Fibroblast of peridontal ligament (primary cell): ENCODE measurements at regions not wholly inside any gene's neighbourhood (a gene's known extent, or its start where the extent isn't known, plus 50 kb on each side); places are given as distances from the start of the nearest gene placed in this dataset.
"Not testable (repeated sequence)": the region's sequence is repeated elsewhere in the genome, so short reads cannot be mapped to it uniquely, and the experiment has no call there.

ENCODE experiments used
- DNase-seq: peaks from one replicate; pipeline ENCODE4 v3.0.0-alpha.2; 2010; ENCODE audit errors: extremely low read depth

DNA sequence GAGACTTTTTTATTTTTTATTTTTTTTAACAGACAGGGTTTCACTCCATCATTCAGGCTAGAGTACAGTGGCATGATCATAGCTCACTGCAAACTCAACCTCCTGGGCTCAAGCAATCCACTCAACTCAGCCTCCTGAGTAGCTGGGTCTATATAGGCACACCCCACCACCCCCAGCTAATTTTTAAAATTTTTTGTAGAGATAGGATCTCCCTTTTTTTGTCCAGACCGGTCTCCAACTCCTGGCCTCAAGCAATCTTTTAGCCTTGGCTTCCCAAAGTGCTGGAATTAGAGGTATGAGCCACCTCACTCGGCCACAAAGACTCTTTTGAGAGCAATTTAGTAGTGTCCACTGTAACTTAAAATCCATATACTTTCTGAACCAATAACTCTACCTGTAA, 103.3 kb upstream of the DST start:
- DNase-seq: no peak

DNA sequence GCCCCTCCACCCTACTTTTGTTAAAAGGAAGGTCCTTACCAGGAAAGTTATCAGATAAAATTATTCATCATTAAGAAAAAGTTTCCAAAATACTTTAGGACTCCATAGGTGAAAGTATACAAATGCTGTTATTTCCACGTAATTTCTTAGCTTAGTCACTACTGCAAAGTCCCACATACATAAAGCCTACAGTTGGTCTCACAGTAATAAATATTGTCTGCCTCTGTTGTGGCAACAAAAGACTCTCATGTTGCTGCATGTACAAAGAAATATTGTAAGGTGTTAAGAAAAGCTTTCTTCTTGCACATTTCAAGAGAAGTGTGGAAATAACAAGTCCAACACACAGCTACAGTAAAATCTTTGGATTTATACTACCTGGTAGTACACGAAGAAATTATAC, 102.4 kb upstream of the DST start:
- no peak for DNase-seq

DNA sequence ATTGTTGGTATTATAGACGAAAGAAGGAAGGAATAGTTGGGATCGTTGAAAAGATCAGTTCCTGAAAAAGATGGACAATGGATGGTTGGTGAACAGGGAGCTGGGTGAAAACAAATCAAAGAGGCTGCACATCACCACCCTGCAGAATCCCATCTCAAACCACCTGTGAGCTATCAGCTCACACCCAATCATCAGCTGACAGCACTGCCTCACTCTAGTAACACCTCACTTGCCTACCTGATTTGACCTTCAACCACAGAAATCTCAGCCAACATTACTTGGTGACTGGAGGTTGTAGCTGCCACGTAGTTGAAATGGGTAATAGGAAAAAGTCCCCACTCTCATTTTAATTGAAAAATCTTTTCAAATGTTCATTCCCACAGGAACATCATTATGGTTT, 101.8 kb upstream of the DST start:
- no peak for DNase-seq

DNA sequence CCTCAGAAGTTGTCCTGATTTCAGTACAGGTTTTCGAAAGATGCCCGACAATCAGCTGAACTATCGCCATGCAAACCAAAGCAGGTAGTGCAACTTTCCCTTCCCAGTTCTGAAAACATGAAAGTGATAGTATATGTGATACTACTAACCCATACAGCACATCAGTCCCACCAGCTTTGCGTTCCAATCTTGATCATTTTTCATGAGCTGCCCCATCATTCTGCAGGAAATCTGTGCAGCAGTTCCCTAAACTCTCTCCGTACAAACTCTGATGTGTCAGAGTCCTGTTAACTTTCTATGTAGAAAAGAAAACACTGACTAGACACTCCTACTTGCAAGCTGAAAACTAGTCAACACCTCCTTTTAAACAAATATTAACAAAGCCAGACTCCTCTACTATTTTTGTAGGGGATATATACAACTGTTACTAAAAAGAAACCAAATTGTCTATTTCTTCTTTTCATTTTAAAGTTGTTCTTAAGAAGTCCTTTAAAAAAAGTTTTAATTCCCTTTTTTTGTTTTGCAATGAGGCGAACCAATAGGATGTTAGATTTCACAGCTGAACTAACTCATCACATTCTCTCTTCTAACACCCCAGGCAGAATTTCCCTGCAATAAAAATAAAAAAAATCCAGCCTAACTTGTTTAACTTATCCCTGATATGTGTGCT, 99.6 kb upstream of the DST start:
- DNase-seq: peak; percentile 40

DNA sequence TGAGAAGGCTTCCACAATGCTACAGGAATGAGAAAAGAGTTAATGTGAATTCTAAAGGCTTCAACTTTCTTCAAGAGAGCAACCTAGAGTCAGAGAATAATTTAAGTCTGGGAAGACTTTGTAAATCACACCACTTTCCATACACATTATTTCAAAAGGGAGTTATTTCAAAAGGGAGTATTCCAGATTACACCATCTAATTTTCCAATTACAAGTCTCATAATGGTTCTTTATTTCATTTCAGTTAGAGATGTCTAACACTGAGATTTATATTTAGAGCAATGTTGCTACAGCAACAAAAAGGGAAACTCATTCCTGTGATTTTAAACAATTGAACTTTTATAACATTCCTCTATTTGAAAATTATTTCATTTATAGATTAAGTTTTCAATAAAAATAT, 98.8 kb upstream of the DST start:
- DNase-seq: peak; percentile 46

DNA sequence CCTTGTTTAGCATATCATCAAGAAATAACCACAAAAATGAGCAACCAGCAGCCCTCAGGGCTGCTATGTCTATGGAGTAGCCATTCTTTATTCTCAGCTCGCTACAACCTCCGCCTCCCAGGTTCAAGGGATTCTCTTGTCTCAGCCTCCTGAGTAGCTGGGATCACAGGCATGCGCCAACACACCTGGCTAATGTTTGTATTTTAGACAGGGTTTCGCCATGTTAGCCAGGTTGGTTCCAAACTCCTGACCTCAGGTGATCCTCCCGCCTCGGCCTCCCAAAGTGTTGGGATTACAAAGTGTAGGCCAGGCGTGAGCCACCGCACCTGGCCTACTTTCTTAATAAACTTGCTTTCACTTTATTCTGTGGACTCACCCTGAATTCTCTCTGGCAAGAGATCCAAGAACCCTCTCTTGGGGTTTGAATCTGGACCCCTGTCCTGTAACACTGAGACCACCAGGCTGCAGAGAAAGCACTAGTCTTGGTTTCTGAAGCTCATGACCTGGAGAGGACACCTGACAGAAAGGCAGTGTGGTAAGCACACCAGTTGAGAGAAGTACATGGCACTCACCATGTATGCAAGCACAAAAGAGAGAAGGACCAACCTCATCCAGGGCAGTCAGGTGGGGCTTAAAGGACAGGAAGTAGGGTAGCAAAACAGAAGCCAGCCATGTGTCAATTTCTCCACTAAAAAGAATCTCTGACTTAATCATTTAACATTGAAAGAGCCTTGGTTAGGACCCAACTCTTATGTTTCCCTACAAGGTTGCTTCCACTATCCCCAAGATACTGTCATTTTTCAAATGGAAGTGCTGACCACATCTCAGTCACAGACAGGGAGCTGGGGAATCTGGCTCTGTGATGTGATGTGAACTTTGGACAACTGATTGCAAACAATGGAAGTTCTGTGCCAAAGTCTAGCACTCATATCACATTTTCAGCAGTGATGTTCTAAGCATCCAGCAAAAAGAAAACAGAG, 97.4 kb upstream of the DST start:
- DNase-seq: no peak

DNA sequence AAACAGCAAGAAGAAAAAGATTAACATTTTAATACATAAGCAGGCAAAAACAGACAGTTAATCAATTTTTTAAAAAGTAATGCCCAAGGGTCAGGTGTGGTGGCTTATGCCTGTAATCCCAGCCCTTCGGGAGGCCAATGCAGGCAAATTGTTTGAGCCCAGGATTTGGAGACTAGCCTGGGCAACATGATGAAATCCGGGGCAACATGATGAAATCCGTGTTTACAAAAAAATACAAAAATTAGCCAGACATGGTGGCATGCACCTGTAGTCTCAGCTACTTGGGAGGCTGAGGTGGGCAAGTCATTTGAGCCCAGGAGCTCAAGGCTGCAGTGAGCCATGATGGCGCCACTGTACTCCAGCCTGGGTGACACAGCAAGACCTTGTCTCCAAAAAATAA, 94.1 kb upstream of the DST start:
- DNase-seq: no peak

DNA sequence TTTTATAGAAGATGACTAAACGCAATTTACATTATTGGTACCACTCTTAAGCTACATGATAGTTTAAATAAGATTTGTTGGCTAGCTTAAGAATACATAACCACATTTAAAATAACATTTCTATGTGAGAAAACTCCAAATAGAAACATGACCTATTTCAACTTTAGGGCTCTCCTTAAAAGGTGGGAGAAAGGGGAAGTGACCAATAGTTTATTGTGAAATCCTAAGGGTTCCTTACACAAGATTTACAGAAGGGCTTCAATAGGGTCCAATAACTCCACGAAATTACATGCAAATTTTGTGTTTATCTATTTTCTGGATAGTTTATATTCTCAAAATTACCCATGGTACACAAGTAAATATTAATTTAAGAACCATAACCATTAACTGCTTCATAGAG, 91.6 kb upstream of the DST start:
- DNase-seq: no peak

DNA sequence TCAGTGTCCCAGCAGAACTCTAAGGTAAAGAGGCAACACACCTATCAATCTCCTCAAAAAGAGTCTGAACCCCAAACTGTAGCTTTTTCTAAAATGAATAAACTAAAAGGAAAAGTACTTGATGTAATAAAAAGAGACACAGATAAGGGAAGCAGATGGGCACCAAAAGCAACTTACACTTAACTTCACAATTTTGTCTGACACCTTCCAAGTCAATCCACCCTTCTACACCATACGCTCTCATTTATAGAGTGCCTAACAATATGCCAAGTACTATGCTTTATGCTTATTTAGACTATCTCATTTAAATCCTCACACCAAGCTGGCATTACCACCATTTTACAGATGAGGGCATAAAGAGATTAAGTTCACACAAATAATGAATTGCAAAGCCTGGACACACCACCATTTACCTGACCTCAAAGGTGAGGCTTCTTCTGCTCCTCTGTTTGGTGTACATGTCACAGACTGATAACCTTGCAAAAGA, 90.6 kb upstream of the DST start:
- no peak for DNase-seq

DNA sequence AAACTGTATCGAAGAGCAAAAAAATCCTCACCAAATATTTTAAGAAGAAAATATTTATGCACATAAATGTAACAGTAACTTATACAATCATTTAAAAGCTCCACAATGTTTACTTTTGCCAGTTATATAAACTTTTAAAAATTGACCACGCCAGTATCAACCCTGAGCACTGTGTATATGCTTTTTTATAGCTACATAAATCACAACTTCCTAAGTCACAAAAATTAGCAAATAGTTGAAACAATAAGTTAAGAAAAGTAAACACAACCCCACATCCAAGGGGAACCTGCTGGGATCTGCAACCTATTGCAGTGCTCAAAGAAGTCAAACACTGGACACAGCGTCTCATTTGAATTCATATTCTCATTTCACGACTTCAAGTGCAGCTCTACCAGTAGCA, 89.8 kb upstream of the DST start:
- no peak for DNase-seq

DNA sequence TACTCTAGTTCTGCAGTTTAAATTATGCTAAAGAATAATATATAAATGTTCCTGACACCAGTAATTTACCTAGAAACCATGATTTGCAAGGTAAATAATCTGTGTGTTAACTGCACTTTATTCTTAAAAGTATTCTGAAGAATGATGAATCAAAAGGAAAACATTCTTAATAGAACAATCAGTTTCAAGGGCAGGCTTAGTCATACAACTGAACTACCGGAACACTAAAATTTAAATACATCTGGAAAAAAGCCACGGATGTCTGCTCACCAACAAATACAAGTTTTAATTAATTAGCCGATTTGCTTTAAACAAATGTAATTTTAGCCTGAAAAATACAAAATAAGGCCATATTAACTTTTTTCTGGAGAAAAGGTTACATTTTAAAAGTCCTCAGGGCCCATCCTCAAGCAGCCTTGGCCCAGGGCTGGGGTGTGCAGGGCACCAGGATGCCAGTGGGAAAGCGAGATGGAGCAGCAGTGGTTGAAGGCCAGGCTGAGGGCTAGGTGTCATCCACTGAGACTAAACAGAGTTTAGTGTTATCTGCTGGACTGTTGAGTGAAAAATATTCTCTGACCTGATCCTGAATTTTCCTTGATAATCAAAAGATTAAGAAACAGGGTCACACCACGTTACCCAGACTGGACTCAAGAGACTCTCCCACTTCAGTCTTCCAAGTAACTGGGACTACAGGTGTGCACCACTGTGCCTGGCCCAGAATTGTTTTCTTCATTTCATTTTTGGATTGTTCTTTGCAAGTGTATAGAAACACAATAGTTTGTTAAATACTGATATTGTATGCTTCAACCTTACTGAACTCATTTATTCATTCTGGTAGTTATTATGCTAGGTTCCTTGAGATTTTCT, 88.2 kb upstream of the DST start:
- peak; percentile 65 for DNase-seq

DNA sequence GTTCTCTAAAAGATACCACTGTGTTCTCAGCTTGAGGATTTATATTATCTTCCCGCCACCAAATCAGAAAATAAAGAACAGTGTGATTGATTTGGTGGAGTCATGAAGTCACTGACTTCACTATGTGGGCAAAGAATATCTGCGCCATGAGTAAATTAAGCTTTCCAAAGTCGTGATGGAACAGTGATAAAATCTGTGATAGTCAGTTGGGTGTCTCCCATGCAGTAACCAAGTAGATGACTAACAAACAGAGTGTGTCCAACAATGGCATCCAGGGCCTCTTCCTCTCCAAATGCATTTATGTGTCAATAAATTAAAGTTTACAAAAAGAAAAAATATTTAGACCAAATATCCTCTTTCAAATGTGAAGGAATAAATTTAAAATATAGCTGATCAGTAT, 87.0 kb upstream of the DST start:
- no peak for DNase-seq

DNA sequence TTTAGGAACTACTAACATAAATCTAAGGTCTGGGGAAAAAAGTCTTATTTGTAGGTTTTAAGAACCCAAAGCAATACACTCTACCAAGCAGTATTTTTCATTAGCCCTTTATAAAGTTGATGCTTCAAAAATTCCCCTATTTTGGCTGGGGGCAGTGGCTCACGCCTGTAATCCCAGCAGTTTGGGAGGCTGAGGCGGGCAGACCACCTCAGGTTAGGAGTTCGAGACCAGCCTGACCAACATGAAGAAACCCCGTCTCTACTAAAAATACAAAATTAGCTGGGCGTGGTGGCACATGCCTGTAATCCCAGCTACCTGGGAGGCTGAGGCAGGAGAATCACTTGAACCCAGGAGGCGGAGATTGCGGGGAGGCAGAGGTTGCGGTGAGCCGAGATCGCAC, 86.5 kb upstream of the DST start:
- DNase-seq: not testable (repeated sequence)

DNA sequence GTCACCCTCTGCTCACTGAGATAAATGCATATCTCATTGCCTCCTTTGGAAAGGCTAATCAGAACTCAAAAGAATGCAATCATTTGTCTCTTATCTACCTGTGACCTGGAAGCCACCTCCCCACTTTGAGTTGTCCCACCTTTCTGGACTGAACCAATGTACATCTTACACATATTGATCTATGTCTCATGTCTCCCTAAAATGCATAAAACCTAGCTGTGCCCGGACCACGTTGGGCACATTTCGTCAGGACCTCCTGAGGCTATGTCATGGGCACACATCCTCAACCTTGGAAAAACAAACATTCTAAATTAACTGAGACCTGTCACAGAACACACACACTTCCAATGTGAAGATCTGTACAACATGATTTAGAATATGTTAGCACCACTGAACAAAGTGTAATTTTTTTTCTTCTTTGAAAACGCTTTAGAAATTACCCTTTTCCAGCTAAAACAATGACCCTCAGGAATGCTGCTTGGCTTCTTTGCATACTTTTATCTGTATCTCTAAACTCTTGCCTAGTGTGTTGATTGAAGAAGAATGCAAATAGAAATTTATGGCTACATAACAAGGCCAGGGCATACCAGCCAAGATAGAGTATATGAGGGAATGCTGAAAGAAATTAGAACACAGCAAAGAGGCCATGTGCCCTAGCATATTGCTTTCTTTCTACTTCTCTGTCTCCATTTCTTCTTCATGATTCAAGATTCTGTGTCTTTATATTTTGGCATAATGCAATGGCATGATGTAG, 84.6 kb upstream of the DST start:
- peak; percentile 73 for DNase-seq

DNA sequence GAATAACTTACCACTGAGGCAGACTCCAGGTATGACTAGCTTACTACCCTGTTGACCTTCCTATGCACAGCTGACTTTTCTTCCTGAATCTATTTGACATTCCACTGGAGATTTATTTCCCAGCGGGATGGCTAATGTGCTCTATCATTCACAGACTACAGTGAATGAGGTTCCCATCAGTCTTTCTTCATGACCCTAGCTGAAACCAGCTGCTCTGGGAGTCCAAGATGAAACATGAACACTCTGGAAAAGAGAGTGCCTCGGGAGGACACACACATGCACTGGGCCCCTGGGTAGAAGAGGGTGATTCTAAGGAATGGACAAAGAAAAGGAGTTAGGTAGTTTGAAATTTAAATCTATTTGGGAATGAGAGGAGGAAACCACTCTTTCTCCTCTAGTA, 82.6 kb upstream of the DST start:
- no peak for DNase-seq

DNA sequence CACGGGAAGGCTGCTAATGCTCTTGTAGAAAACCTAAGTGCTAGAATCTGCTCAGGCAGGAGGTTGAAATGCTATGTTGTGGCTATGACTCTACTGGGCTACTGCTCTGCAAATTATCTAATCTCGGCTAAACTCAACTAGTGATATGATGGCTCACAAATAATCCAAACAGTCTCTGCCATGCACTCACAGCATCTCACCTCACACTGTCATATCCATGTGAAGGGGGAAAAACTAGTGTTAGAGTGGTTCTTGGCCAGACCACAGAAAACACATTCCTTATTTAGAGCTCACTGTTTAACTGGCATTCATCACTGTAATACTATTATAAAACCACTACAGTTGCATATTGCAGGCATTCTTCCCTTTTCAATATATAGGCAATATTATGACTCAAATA, 81.8 kb upstream of the DST start:
- peak; percentile 62 for DNase-seq

DNA sequence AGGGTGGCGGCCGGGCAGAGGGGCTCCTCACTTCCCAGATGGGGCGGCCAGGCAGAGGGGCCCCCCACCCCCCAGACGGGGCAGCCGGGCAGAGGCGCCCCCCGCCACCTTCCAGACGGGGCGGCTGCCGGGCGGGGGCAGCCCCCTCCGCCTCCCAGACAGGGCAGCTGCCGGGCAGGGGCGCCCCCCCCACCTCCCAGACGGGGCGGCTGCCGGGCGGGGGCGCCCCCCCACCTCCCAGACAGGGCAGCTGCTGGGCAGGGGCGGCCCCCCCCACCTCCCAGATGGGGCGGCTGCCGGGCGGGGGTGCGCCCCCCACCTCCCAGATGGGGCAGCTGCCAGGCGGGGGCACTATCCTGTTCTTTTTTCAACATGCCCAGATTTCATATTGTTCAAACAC, 78.2 kb upstream of the DST start:
- DNase-seq: no peak

DNA sequence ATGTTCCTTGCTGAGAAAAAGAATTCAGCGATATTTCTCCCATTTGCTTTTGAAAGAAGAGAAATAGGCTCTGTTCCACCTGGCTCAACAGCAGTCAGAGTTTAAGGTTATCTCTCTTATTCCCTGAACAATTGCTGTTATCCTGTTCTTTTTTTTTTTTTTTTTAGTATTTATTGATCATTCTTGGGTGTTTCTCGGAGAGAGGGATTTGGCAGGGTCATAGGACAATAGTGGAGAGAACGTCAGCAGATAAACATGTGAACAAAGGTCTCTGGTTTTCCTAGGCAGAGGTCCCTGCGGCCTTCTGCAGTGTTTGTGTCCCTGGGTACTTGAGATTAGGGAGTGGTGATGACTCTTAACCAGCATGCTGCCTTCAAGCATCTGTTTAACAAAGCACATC, 77.5 kb upstream of the DST start:
- DNase-seq: not testable (repeated sequence)

DNA sequence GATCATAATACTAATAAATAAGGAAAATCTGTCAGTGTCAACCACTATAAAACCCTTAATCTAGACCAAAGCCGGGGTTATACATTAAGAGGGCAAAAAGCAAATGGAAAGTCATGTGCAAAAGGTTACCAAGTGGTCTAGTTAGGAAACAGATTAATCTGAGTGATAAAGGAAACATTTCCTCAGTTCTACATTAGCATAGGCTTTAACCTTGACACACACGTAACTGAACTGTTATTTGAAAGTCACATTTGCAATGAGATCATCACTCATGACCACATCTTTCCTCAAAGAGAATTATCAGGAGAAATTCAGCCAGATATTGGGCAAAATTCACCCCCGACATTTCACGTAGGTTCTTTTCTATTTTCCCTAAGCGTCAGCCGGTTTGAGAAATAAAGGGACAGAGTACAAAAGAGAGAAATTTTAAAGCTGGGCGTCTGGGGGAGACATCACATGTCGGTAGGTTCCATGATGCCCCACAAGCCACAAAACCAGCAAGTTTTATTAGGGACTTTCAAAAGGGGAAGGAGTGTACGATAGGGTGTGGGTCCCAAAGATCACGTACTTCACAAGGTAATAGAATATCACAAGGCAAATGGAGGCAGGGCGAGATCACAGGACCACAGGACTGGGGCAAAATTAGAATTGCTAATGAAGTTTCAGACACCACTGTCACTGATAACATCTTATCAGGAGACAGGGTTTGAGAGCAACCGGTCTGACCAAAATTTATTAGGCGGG, 76.8 kb upstream of the DST start:
- DNase-seq: not testable (repeated sequence)

DNA sequence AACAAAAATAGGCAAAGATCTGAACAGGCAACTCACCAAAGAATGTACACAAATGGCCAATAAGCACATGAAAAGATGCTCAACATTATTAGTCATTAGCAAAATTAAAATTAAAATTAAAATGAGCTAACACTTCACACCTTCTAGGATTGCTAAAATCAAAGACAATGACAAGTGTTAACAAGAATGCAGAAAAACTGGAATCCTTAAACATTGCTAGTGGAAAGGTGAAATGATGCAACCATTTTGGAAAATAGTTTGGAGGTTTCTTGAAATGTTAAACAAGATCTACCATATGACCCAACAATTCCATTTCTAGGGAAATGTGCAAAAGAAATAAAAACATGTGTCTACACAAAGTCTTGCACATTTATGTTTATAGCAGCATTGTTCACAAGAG, 75.5 kb upstream of the DST start:
- no peak for DNase-seq

DNA sequence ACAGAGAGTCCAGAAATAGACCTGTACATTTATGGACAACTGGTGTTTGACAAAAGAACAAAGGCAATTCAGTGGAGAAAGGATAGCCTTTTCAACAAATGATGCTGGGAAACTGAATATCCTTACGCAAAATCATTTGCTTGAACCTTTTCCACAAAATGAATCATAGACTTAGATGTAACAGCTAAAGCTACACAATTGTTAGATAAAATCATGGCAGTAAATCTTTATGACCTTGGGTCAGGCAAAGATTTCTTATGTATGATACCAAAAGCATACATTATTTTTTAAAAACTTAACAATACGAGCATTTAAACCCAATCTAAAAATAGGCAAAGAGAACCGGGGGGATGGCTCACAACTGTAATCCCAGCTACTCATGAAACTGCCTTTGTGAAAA, 73.5 kb upstream of the DST start:
- no peak for DNase-seq
